Lower lobe of right lung (tissue), 2 donors: ENCODE measurements at regions not wholly inside any gene's neighbourhood (a gene's known extent, or its start where the extent isn't known, plus 50 kb on each side); places are given as distances from the start of the nearest gene placed in this dataset.
"Not testable (repeated sequence)": the region's sequence is repeated elsewhere in the genome, so short reads cannot be mapped to it uniquely, and the experiment has no call there.

ENCODE experiments used
- ATAC-seq, 2 donors: fragments of 200-7000 bp; cut with Tn5 transposase; one replicate each; pipeline ENCODE4 v1.9.1; 2020 to 2022; ENCODE audit warnings: mild to moderate bottlenecking in 2 of 2, moderate library complexity in 2 of 2
- DNase-seq: peaks from one replicate; pipeline ENCODE4 v3.0.0-alpha.2; 2020
- H3K27ac ChIP-seq: fragments of 200-600 bp; one replicate; pipeline ENCODE4 v1.8.0; 2022
- H3K27me3 ChIP-seq: fragments of 200-600 bp; one replicate; pipeline ENCODE4 v1.8.0; 2022; ENCODE audit warnings: low read depth
- H3K36me3 ChIP-seq: fragments of 200-600 bp; one replicate; pipeline ENCODE4 v1.8.0; 2022; ENCODE audit warnings: mild to moderate bottlenecking
- H3K4me1 ChIP-seq: fragments of 200-600 bp; one replicate; pipeline ENCODE4 v1.8.0; 2022
- H3K4me3 ChIP-seq: fragments of 200-600 bp; one replicate; pipeline ENCODE4 v1.8.0; 2022; ENCODE audit warnings: mild to moderate bottlenecking
- H3K9me3 ChIP-seq: fragments of 200-600 bp; one replicate; pipeline ENCODE4 v1.8.0; 2022
- CTCF ChIP-seq: fragments of 200-600 bp; IDR thresholded peaks from one replicate; pipeline ENCODE4 v1.8.0; 2022; ENCODE audit warnings: antibody characterized with exemption, mild to moderate bottlenecking
- intact Hi-C: fragments of 100-400 bp; cut with DNase I; formaldehyde crosslinking; loops from one replicate; pipeline ENCODE4 v1.11.0; 2022
- donor health status: DM: no; HTN: yes; CAD: no; lungs with severe emphysema.

GRCh38 chr6:103720393-103720792 is 1139.3 kb downstream of the HACE1 start:
- Histone ChIP-seq H3K4me1 (no peaks in the 10 kb centered on the region), H3K4me3 (no peak overlapping the region), H3K27me3 (no peaks in the 10 kb centered on the region), H3K9me3 (no peaks in the 10 kb centered on the region), H3K36me3 (no peaks in the 10 kb centered on the region), H3K27ac (no peak overlapping the region)
- no peak for TF ChIP-seq CTCF
- no peak for DNase-seq
- ATAC-seq, result no peak
- intact Hi-C loops, result no loop called here

GRCh38 chr6:103719545-103719944 is 1140.2 kb downstream of the HACE1 start:
- Histone ChIP-seq H3K4me1 (no peaks in the 10 kb centered on the region), H3K4me3 (no peak overlapping the region), H3K9me3 (no peaks in the 10 kb centered on the region), H3K27ac (no peak overlapping the region), H3K27me3 (no peaks in the 10 kb centered on the region), H3K36me3 (no peaks in the 10 kb centered on the region)
- intact Hi-C loops, result no loop called here
- TF ChIP-seq CTCF, result no peak
- ATAC-seq (no peak), DNase-seq (no peak)

GRCh38 chr6:103715269-103715668 is 1144.5 kb downstream of the HACE1 start:
- DNase-seq (no peak), ATAC-seq (no peak)
- H3K36me3 ChIP-seq, result no peaks in the 10 kb centered on the region
- no peaks in the 10 kb centered on the region for H3K9me3 ChIP-seq
- H3K4me1 ChIP-seq, result no peaks in the 10 kb centered on the region
- no peak for TF ChIP-seq CTCF
- intact Hi-C loops, result no loop called here
- no peak overlapping the region for H3K4me3 ChIP-seq
- H3K27ac ChIP-seq, result no peak overlapping the region
- H3K27me3 ChIP-seq, result no peaks in the 10 kb centered on the region

GRCh38 chr6:103709236-103709635 is 1150.5 kb downstream of the HACE1 start:
- H3K27me3 ChIP-seq, ATAC-seq, H3K36me3 ChIP-seq, intact Hi-C loops, DNase-seq, H3K4me1 ChIP-seq, H3K27ac ChIP-seq, H3K9me3 ChIP-seq, H3K4me3 ChIP-seq: not testable (repeated sequence)

GRCh38 chr6:103707596-103708325 is 1152.0 kb downstream of the HACE1 start:
- no peaks in the 10 kb centered on the region for H3K36me3 ChIP-seq
- no peaks in the 10 kb centered on the region for H3K27me3 ChIP-seq
- H3K4me3 ChIP-seq, result no peak overlapping the region
- no peak overlapping the region for H3K27ac ChIP-seq
- TF ChIP-seq CTCF, result no peak
- intact Hi-C loops, result no loop called here
- H3K9me3 ChIP-seq, result no peaks in the 10 kb centered on the region
- DNase-seq, result no peak
- no peak for ATAC-seq
- no peaks in the 10 kb centered on the region for H3K4me1 ChIP-seq

- no peak for ATAC-seq
- TF ChIP-seq CTCF, result no peak
Measured at GRCh38 chr6:103699769-103700168, 1160.0 kb downstream of the HACE1 start.

More at GRCh38 chr6:103699769-103700168, 1160.0 kb downstream of the HACE1 start:
- no peaks in the 10 kb centered on the region for H3K36me3 ChIP-seq
- no peaks in the 10 kb centered on the region for H3K27me3 ChIP-seq
- H3K4me1 ChIP-seq, result no peaks in the 10 kb centered on the region
- H3K9me3 ChIP-seq, result no peaks in the 10 kb centered on the region
- H3K4me3 ChIP-seq, result no peak overlapping the region
- intact Hi-C loops, result no loop called here
- no peak for DNase-seq
- no peak overlapping the region for H3K27ac ChIP-seq
